ENCODE measurements at regions not wholly inside any gene's neighbourhood (a gene's known extent, or its start where the extent isn't known, plus 50 kb on each side); places are given as distances from the start of the nearest gene placed in this dataset.

- intact Hi-C loops (cut with DNase I) = no loop called here
- DNase-seq (ENCODE audit: missing footprints) (no peak), ATAC-seq (no peak)
Observed at GRCh38 chr13:84029396-84029795, 147.1 kb upstream of the SLITRK1 start.

- intact Hi-C loops (cut with DNase I) = no loop called here
- ATAC-seq = no peak
- DNase-seq (ENCODE audit: missing footprints) = no peak
Observed at GRCh38 chr13:84025824-84026223, 143.6 kb upstream of the SLITRK1 start.

- ATAC-seq = no peak
- intact Hi-C loops (cut with DNase I) = no loop called here
- no peak for DNase-seq (ENCODE audit: missing footprints)
Observed at GRCh38 chr13:83996415-83996814, 114.1 kb upstream of the SLITRK1 start.

- intact Hi-C loops (cut with DNase I) = no loop called here
- DNase-seq (ENCODE audit: missing footprints) = no peak
- ATAC-seq = no peak
Observed at GRCh38 chr13:83995930-83996329, 113.7 kb upstream of the SLITRK1 start.

- DNase-seq (ENCODE audit: missing footprints) = no peak
- intact Hi-C loops (cut with DNase I) = no loop called here
- ATAC-seq = no peak
Observed at GRCh38 chr13:83992566-83993358, 110.5 kb upstream of the SLITRK1 start.

GRCh38 chr13:83987394-83987793 is 105.1 kb upstream of the SLITRK1 start:
- no peak for ATAC-seq
- no peak for DNase-seq (ENCODE audit: missing footprints)
- intact Hi-C loops (cut with DNase I) = no loop called here

GRCh38 chr13:83984793-83985192 is 102.5 kb upstream of the SLITRK1 start:
- DNase-seq (ENCODE audit: missing footprints) (no peak), ATAC-seq (no peak)
- intact Hi-C loops (cut with DNase I) = no loop called here

GRCh38 chr13:83980331-83980730 is 98.1 kb upstream of the SLITRK1 start:
- ATAC-seq (no peak), DNase-seq (ENCODE audit: missing footprints) (no peak)
- intact Hi-C loops (cut with DNase I) = no loop called here

GRCh38 chr13:83975655-83976165 is 93.4 kb upstream of the SLITRK1 start:
- intact Hi-C loops (cut with DNase I) = no loop called here
- DNase-seq (ENCODE audit: missing footprints) = no peak
- no peak for ATAC-seq

GRCh38 chr13:83958531-83958930 is 76.3 kb upstream of the SLITRK1 start:
- DNase-seq (ENCODE audit: missing footprints) = no peak
- intact Hi-C loops (cut with DNase I) = no loop called here
- no peak for ATAC-seq

- intact Hi-C loops (cut with DNase I) = no loop called here
- DNase-seq (ENCODE audit: missing footprints) = no peak
- no peak for ATAC-seq
Observed at GRCh38 chr13:83955011-83955410, 72.7 kb upstream of the SLITRK1 start.

GRCh38 chr13:83953916-83954315 is 71.6 kb upstream of the SLITRK1 start:
- ATAC-seq = no peak
- DNase-seq (ENCODE audit: missing footprints) = no peak
- intact Hi-C loops (cut with DNase I) = no loop called here

- no peak for ATAC-seq
- intact Hi-C loops (cut with DNase I) = no loop called here
- DNase-seq (ENCODE audit: missing footprints) = no peak
Observed at GRCh38 chr13:83950293-83950692, 68.0 kb upstream of the SLITRK1 start.

GRCh38 chr13:83943530-83944279 is 61.4 kb upstream of the SLITRK1 start:
- no peak for DNase-seq (ENCODE audit: missing footprints)
- ATAC-seq = no peak
- intact Hi-C loops (cut with DNase I) = no loop called here

- ATAC-seq = no peak
- intact Hi-C loops (cut with DNase I) = no loop called here
Observed at GRCh38 chr13:83941701-83942335, 59.5 kb upstream of the SLITRK1 start.

GRCh38 chr13:83940742-83941141 is 58.5 kb upstream of the SLITRK1 start:
- intact Hi-C loops (cut with DNase I) = no loop called here
- no peak for DNase-seq (ENCODE audit: missing footprints)
- no peak for ATAC-seq

More at GRCh38 chr13:83941701-83942335, 59.5 kb upstream of the SLITRK1 start:
- no peak for DNase-seq (ENCODE audit: missing footprints)

GRCh38 chr13:83937579-83937978 is 55.3 kb upstream of the SLITRK1 start:
- intact Hi-C loops (cut with DNase I) = no loop called here
- DNase-seq (ENCODE audit: missing footprints) = no peak
- ATAC-seq = no peak

GRCh38 chr13:83935566-83935965 is 53.3 kb upstream of the SLITRK1 start:
- ATAC-seq (no peak), DNase-seq (ENCODE audit: missing footprints) (no peak)
- intact Hi-C loops (cut with DNase I) = no loop called here

All from Right ventricle myocardium inferior (tissue), 1 donor.